Keratinocyte (primary cell): ENCODE measurements at regions not wholly inside any gene's neighbourhood (a gene's known extent, or its start where the extent isn't known, plus 50 kb on each side); places are given as distances from the start of the nearest gene placed in this dataset.

ENCODE experiments used
- DNase-seq: peaks from one replicate; pipeline ENCODE4 v3.0.0-alpha.2; 2011; ENCODE audit warnings: low read depth, missing footprints, low spot score
- FAIRE-seq: peaks from 2 replicates; lab custom pipeline; 2011; peaks lifted over from hg19 to GRCh38; lab: Jason Lieb, UNC
- H2AFZ ChIP-seq: 2 replicates; pipeline ENCODE4 v1.6.0; 2012; ENCODE audit warnings: low read length, control low read depth, inconsistent platforms; ENCODE audit not compliant: control insufficient read depth
- H3K27ac ChIP-seq: 2 replicates; pipeline ENCODE4 v1.5.1; 2011; ENCODE audit warnings: low read length; ENCODE audit not compliant: control insufficient read depth, insufficient read depth
- H3K27me3 ChIP-seq: 3 replicates; pipeline ENCODE4 v1.6.0; 2011; ENCODE audit warnings: low read length; ENCODE audit not compliant: control insufficient read depth, insufficient read depth; ENCODE audit errors: extremely low read depth
- H3K36me3 ChIP-seq, 2 experiments: 2 replicates in 1 of 2; 3 replicates in 1 of 2; pipeline ENCODE4 v1.5.1; 2011; ENCODE audit warnings: low read length in 2 of 2, mild to moderate bottlenecking in 1 of 2; ENCODE audit not compliant: control insufficient read depth in 2 of 2, insufficient read depth in 2 of 2; ENCODE audit errors: extremely low read depth in 1 of 2
- H3K4me1 ChIP-seq: 3 replicates; pipeline ENCODE4 v1.5.1; 2011; ENCODE audit warnings: low read length; ENCODE audit not compliant: control insufficient read depth, insufficient read depth; ENCODE audit errors: extremely low read depth
- H3K4me2 ChIP-seq: 3 replicates; pipeline ENCODE4 v1.6.0; 2011; ENCODE audit warnings: low read depth, low read length; ENCODE audit not compliant: control insufficient read depth, insufficient read depth; ENCODE audit errors: extremely low read depth
- H3K4me3 ChIP-seq, 3 experiments: fragments of 200-600 bp in 1 of 3; sonication (generic) in 1 of 3; 2 replicates in 2 of 3; 3 replicates in 1 of 3; pipeline ENCODE4 v1.5.1; 2011 to 2016; ENCODE audit warnings: low read length in 3 of 3, mild to moderate bottlenecking in 3 of 3, control low read depth in 2 of 3, inconsistent platforms in 1 of 3, low read depth in 1 of 3, mixed read lengths in 1 of 3, mixed run types in 1 of 3, moderate library complexity in 1 of 3; ENCODE audit not compliant: control insufficient read depth in 2 of 3, insufficient read depth in 2 of 3; ENCODE audit errors: extremely low read depth in 1 of 3
- H3K79me2 ChIP-seq: 2 replicates; pipeline ENCODE4 v1.6.0; 2012; ENCODE audit warnings: low read length; ENCODE audit not compliant: control insufficient read depth, insufficient read depth
- H3K9ac ChIP-seq: 3 replicates; pipeline ENCODE4 v1.6.0; 2011; ENCODE audit warnings: low read length; ENCODE audit not compliant: control insufficient read depth, insufficient read depth; ENCODE audit errors: extremely low read depth
- H3K9me1 ChIP-seq: 3 replicates; pipeline ENCODE4 v1.6.0; 2011; ENCODE audit warnings: low read length; ENCODE audit not compliant: control insufficient read depth, insufficient read depth; ENCODE audit errors: extremely low read depth
- H3K9me3 ChIP-seq: 2 replicates; pipeline ENCODE4 v1.5.1; 2012; ENCODE audit warnings: low read depth, low read length; ENCODE audit not compliant: control insufficient read depth
- H4K20me1 ChIP-seq: 3 replicates; pipeline ENCODE4 v1.6.0; 2011; ENCODE audit warnings: low read length; ENCODE audit not compliant: control insufficient read depth, insufficient read depth; ENCODE audit errors: extremely low read depth
- CTCF ChIP-seq, 3 experiments: IDR thresholded peaks in 1 of 3; conservative IDR thresholded peaks in 1 of 3; optimal IDR thresholded peaks in 1 of 3; 2 replicates in 2 of 3; 3 replicates in 1 of 3; pipeline versions ENCODE3 to v1.5.1; 2011; ENCODE audit warnings: low read length in 3 of 3, mild to moderate bottlenecking in 3 of 3, moderate library complexity in 2 of 3, control low read depth in 1 of 3, inconsistent platforms in 1 of 3; ENCODE audit not compliant: insufficient read depth in 2 of 3; ENCODE audit errors: extremely low read depth in 1 of 3
- EZH2 ChIP-seq: IDR thresholded peaks from one replicate; pipeline ENCODE4 v1.6.1; 2012; ENCODE audit warnings: inconsistent platforms, mild to moderate bottlenecking, low read length, moderate library complexity
- dilution Hi-C: fragments of 300-500 bp; cut with MboI; formaldehyde crosslinking; loops from one replicate; pipeline ENCODE4 v1.7.0; 2020; ENCODE audit warnings: low sequenced_read_pairs; ENCODE audit not compliant: extremely low pct_ligation_motif_present

- Histone ChIP-seq H3K4me3 (no peak overlapping the region), H3K9ac (no peak overlapping the region), H3K27ac (no peak overlapping the region), H3K4me1 (no peaks in the 10 kb centered on the region), H3K4me2 (no peak overlapping the region), H3K36me3 (no peaks in the 10 kb centered on the region), H2AFZ (no peak overlapping the region), H3K79me2 (no peaks in the 10 kb centered on the region), H3K9me1 (no peaks in the 10 kb centered on the region), H3K9me3 (no peaks in the 10 kb centered on the region), H4K20me1 (no peaks in the 10 kb centered on the region), H3K27me3 (peaks cover 6% of the 10 kb centered on the region)
- no peak for TF ChIP-seq EZH2
- no peak for TF ChIP-seq CTCF (optimal IDR thresholded peaks at IDR 0.05 in 1 of 3, IDR thresholded peaks at IDR 0.05 in 1 of 3, conservative IDR thresholded peaks at IDR 0.05 in 1 of 3; ENCODE audit: extremely low read depth in 1 of 3, insufficient read depth in 2 of 3, low read length in 3 of 3)
- no peak for DNase-seq
- dilution Hi-C loops: no loop called here
- no peak for FAIRE-seq
Measured at GRCh38 chr6:167235421-167236238, 55.5 kb upstream of the UNC93A start.

- no peak overlapping the region for H3K9ac ChIP-seq
Measured at GRCh38 chr6:167236239-167236571, 54.9 kb upstream of the UNC93A start.

More at GRCh38 chr6:167236239-167236571, 54.9 kb upstream of the UNC93A start:
- no peaks in the 10 kb centered on the region for H3K36me3 ChIP-seq
- H3K4me2 ChIP-seq: no peak overlapping the region
- H2AFZ ChIP-seq: no peak overlapping the region
- H3K4me3 ChIP-seq: no peak overlapping the region
- no peaks in the 10 kb centered on the region for H3K79me2 ChIP-seq
- no peaks in the 10 kb centered on the region for H3K9me3 ChIP-seq
- dilution Hi-C loops: no loop called here
- peaks cover 6% of the 10 kb centered on the region for H3K27me3 ChIP-seq
- H3K9me1 ChIP-seq: no peaks in the 10 kb centered on the region
- DNase-seq (no peak), FAIRE-seq (no peak)
- no peaks in the 10 kb centered on the region for H4K20me1 ChIP-seq
- H3K27ac ChIP-seq: no peak overlapping the region
- no peaks in the 10 kb centered on the region for H3K4me1 ChIP-seq
- TF ChIP-seq EZH2 (no peak), CTCF (optimal IDR thresholded peaks at IDR 0.05 in 1 of 3, IDR thresholded peaks at IDR 0.05 in 1 of 3, conservative IDR thresholded peaks at IDR 0.05 in 1 of 3; ENCODE audit: extremely low read depth in 1 of 3, insufficient read depth in 2 of 3, low read length in 3 of 3) (no peak)
